Smooth muscle cell of the brain vasculature (primary cell): ENCODE measurements at regions not wholly inside any gene's neighbourhood (a gene's known extent, or its start where the extent isn't known, plus 50 kb on each side); places are given as distances from the start of the nearest gene placed in this dataset.
"Not testable (repeated sequence)": the region's sequence is repeated elsewhere in the genome, so short reads cannot be mapped to it uniquely, and the experiment has no call there.

Experiments
- DNase-seq: peaks from one replicate; pipeline ENCODE4 v3.0.0-alpha.2; 2012; ENCODE audit warnings: low read depth, low spot score

DNA sequence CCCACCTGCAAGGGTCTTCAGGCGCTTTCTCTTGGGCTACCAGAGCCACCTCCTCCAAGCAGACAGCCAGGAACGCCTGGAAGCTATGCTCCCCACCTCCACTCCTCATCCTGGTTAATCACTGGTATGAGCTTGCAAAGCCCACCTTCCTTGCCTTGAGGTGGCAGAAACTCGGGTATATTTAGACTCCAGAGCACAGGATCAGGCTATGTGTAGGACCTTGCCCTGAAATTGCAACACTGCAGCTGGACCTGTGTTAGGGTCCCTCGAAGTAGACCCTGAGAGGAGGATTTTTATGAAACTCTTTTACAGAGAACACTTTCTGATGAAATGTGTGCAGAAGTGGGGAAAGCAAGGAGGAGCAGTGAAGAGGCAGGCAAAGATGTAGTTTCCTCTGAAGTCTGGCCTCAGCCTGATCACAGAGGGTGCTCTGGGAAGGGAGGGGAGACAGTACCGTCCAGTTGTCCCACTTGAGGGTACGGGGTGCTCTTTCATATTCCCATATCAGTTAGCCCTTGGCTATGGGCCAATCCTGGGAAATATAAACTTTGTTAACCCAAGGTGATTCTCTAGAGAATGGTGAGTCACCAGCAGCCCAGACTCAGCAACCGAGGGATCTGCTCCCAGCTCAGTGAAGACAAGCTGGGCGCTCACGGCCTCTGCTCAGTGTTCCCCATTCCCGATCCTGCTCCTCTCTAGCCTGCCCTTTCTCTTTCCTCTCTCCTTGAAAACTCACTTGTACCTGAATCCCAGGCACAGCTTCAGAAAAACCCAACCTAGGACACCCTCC is 157.9 kb downstream of the UQCRFS1 start:
- DNase-seq, result no peak

DNA sequence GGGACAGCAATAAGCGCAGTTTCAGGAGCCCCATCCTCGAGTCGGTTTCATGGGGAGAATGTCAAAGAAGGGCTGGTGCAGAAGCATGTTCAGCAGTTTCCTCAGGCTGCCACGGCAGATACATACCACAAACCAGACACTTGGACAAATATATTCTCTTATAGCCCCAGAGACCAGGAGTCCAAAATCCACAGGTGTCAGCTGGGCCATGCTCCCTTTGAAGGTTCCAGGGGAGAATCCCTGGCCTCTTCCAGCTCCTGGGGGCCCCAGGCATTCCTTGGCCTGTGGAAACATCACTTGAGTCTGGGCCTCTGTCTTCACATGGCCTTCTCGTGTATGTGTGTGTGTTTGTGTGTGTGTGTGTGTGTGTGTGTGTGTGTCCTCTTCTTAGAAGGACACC is 164.1 kb downstream of the UQCRFS1 start:
- DNase-seq, result no peak

DNA sequence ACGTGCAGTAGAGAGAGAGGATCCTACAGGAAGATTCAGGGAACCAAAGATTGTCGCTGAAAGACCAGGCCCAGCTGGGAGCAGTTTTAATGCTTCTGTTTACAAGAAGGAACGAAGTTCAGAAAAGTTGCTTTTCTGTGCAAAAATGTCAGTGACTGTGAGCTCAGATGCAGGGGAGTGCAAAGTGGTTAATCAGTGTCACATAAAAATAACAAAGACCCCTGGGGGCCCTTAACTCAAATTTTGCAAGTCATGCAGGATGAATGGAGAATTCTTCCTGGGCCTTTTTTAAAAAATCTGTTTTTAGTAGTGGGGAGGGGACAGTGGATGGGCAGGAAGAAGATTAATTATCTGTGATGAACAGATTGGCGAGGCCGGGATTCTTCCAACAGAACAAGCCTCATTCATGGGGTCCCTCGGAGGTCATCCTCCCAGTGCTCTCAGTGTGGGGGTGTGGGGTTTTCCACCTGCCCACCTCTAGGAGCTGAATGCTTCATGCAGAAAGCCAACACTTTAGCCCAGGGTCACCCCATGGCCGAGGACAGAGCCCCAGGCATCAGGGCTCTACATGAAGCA is 167.2 kb downstream of the UQCRFS1 start:
- DNase-seq, result no peak

DNA sequence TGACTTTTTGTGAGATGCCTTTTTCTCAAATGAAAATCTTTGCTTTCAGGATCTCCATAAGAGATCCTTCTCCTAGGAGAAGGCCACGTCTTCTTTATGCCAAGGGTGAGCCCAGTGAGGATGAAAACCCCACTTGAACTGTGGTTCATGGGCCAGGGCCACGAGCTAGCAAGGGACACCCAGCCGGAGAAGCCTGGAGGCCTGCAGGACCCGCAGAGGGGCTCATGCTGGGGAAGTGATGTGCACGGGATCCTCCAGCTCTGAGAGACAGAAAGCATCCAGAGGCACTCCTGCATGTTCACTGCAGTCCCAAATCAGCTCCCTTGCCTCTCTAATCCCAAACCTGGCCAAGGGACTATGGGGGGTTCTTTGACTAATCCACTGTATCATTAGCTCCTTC is 168.9 kb downstream of the UQCRFS1 start:
- DNase-seq, result no peak

DNA sequence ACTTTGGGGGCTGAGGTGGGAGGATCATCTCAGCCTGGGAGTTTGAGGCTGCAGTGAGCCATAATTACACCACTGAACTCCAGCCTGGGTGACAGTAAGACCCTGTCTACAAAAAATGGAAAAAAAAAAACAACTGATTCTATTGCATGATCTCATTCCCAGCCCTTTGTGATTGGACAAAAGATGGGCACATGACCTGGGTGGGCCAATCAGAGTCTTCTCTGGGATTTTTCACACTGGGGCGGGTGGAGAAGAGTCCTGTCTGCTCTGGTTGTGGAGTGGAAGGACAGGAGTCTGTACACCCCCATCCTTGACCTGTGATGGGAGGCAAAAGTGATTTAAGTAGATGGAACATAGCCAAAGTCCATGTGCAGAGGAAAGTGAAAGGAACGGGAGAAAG is 170.5 kb downstream of the UQCRFS1 start:
- no peak for DNase-seq

DNA sequence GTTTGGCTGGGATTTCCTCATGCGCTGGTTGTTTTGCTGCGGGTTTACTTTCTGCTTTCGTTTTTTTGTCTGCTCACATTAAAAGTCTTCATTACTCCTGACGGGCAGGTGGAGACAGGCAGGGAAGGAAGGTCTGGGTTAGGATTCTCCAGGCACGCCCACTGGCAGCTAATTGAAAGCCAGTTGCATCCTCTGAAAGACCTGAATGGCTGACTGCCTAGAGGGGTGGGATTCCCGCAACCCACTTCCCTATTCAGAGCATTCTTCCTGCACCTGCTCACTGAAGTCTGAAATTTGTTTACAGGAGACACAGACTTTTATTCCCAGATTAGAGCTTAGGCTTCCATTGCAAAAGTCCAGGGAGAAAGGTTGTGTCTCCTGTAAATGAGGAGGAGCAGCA is 172.0 kb downstream of the UQCRFS1 start:
- DNase-seq, result no peak

DNA sequence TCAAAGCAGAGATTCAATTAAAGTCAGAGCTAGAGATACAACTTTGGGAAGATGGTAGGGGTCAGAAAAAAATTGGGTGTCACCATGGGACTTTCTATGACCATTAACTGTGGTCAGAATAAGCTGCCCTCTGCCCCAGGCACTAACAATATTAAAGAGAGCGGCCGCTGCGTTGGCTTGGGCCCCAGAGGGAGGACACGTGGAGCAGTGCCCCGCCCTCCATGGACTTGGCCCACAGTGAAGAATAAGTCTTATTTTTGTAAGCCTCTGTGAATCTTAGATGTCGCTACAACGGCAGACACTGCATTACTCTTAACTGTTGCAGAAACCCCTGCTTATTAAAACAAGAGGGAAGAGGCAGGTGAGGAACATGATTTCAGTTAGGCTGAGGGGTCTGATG is 172.7 kb downstream of the UQCRFS1 start:
- DNase-seq, result no peak

DNA sequence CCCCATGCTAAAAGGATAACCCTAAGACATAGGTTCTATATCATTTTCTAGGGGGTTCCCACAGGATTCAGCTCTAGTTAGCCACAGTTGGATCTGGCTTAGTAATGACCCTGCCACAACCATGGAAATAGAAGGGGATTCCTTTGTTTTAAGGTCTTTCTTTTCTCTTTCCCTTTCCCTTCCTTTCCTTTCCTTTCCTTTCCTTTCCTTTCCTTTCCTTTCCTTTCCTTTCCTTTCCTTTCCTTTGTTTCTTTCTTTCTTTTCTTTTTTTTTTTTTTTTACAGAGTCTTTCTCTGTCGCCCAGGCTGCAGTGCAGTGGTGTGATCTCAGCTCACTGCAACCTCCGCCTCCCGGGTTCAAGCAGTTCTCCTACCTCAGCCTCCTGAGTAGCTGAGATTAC is 173.9 kb downstream of the UQCRFS1 start:
- DNase-seq, result not testable (repeated sequence)

DNA sequence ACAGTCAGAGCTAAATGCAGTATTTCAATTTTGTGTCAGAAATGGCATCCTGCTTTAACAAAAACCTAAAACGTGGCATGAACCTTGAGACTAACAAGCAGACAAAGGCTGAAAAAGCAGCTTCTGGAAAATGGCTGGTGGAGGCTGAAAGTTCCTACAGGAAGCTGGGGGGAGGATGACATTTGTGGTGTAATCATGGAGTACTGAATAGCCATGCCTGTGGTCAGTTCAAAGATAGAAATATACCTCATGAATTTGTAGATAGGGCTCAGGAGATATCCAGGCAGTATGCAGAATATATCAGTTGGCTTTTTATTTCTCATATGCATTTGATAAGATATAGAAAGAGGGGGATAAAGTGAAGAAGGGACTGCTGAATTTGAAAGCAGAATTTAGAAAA is 181.7 kb downstream of the UQCRFS1 start:
- no peak for DNase-seq

DNA sequence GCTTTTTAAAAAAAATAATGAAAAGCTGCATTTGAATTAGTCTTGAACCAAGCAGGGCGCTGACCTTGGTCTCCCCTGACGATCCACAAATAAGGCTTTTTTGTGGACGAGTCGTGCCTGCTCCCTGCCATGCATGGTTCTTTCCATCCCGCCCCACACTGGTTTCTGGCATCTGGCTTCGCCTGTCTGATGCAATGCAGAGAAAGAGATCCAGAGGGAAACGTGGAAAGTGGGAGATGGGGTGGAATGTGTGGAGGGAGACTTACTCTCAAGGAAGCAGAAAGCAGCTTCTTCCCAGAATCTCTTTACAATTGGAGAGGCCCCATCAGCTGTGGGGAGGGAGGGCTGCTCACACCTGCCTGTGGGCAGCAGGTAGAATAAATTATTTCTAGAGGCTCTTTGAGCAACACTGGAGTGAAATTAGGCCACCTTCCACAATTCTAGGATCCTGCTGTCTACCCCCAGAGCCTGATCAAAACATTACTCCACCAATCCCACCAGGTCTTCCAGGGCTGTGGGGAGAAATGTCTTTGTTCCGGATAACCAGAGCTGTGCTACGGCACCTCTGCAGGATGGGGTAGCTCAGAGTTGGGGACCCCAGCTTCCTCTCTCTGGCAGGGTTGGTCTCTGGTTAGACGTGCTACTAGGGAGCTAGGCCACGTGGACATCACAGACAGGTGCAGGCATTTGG is 183.5 kb downstream of the UQCRFS1 start:
- no peak for DNase-seq

DNA sequence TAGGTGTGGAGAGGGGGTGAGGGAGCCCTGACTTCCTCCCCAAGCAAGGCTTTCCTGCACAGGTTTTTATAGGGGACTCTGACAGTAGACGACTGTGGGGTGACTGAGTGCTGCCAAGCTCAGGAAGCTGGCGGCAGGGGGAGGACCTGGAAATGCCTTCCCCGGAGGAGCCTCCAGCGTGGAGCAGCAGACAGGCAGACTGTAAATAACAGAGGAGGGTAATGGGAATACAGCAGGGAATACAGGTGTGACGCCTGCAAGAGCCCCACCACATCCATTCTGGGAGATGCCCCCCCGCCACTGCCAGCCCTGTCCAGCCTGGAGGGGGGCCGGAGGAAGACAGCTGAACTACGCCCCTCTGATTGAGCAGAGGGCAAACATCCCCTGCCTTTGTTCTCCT is 190.4 kb downstream of the UQCRFS1 start:
- no peak for DNase-seq

DNA sequence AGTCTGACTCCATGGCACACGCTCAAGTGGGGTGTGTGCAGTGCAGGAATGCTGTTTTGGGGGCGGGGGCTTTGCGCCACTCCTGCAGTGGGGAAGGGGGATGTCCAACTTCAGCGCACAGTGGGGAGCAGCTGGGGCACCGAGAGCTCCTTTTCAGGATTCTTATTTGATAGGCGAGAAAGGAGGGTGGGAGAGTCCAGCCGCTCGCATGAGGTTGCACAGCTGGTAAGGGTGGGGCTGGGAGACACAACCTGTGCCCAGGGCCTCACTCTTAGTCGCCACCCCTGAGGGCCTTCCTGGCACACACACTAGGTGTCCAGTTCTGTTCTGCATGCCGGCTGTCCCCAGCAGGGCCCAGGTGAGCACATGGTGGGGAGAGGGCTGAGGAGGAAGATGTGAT is 190.8 kb downstream of the UQCRFS1 start:
- DNase-seq, result no peak

DNA sequence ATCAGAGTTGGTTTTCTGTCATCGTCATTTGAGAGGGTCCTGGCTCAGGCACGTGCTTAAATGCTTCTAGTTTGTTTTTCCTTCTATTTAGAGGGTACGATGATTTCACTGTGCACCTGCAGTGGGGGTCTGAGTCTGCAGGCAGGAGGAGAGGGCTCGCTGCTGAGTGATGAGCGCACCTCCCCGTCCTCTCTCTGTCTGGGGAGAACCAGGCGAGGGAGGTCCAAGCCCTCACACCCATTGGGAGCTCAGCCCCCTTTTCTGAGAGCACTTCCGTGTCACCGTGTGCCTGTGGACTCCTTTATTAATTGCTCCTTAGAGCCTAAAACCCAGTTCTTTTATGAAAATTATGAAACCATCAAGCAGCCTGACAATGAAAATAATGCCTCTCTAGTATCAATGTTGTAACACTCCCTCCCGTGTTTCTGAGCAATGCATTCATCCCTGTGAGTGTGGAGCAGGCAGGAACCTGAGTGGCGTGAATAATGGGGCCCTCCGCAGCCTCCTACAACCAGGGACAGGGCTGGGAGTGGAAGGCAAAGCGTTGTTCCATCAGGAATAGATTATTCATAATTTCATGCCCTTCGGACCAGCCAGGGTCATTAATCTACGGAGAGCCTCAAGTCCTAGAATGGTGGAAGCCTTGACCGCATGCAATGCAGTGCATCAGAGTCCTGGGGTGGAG is 191.6 kb downstream of the UQCRFS1 start:
- no peak for DNase-seq

DNA sequence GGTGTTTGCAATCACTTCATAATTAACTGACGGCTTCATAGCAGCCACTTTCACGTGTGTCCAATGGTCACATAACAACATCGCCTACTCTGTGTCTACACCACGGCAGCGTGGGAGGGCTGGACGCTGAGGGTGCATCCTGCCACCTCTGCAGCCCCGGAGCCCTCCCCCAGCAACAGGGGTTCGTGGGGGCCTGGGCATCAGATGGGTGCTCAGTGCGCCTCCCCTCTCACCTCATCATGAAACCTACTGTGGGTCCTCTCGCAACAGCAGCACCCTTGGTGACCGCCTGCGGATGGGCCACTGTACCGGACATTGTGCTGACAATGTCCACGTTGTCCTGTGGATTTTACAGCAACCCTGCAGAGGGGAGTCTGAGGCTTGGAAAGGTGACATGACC is 193.5 kb downstream of the UQCRFS1 start:
- DNase-seq, result no peak

DNA sequence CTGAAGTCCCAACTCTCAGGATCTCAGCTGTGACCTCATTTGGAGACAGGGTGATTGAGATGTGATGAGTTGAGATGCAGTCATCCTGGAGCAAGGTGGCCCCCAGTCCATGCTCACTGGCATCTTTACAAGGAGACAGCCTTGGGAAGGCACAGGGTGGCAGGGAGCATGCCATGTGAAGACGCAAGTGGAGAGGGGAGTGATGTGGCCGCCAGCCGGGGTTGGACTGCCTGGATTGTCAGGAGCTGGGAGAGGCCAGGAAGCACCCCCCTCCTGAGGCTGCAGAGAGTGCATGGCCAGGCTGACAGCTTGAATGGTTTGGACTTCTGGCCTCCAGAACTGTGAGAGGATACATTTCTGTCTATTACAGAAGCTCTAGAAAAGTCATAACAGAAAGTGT is 194.4 kb downstream of the UQCRFS1 start:
- no peak for DNase-seq

DNA sequence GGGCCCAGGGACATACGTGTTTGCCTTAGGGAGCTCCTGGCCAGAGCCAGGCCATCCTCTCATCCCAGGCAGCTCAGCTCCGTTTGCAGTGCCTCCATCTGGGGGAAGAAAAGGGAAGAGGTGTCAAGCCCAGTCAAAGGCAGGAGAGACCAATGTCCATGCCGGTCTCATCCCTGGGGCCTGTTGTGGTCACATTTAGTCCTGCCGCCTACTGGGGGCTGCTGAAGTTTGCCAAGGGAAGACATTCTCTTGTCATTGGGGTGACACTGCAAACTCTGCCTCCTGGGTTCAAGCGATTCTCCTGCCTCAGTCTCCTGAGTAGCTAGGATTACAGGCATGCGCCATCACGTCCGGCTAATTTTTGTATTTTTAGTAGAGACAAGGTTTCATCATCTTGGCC is 195.2 kb downstream of the UQCRFS1 start:
- DNase-seq, result no peak

DNA sequence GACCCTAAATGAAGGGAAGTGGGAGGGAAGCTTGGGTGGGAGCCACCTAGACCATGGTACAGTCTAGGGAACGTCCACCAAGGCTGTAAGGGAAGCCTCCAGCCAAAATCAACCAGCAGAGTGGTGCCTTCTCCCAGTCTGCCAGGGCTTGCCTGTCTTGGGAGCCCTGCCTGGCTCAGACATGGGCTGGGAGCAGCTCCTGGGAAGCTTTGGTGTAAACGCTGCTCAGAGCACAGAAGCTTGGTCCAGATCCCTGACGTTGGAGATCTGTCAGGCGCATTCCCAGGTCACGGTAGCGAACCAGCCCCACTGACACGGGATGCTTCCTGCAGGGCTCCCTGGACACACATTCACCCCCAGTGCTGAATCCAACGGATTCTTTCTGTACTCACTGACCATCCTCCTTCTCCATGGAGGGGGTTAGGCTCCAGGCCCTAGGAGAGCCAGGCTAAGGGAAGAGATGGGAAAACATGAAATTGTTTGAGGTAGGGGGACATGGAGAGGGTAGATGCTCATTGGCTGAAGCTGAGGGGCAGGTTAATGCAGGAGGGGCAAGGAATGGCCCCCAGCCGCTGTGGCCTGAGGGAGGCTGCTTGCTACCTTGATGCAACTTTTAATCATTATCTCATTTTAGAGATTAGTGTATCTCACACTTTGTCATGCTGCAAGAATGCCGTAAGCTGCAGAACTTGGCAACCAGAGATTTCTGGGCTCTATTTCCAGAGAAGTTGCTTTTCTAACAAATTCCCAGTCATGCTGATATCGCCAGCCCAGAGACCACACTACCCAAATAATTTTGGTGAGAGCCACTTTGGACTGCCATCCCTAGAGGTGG is 195.8 kb downstream of the UQCRFS1 start:
- DNase-seq, result no peak

DNA sequence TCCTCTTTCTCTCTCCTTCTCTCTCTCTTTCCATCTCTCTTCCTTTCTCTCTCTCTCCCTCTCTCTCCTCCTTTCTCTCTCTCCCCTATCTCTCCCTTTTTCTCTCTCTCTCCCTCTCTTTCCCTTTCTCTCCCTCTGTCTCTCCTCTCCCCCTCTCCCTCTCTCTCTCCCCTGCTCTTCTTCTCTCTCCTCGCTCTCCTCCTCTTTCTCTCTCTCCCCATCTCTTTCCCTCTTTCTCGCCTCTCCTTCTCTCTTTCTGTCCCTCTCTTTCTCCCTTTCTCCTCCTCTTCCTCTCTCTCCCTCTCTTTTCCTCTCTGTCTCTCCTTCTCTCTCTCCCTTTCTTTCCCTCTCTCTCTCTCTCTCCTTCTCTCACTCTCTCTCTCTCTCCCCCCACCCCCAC is 196.6 kb downstream of the UQCRFS1 start:
- no peak for DNase-seq

DNA sequence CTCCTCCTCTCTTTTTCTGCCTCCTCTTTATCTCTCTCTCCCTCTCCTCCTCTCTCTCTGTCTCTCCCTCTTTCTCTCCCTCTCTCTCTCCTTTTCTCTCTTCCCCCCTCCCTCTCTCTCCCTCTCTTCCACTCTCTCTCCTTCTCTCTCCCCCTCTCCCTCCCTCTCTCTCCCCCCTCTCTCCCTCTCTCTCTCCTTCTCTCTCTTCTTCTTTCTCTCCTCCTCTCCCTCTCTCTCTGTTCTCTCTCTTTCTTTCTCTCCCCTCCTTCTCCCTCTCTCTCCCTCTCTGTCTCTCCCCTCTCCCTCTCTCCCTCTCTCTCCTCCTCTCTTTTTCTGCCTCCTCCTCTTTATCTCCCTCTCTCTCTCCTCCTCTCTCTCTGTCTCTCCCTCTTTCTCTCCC is 197.4 kb downstream of the UQCRFS1 start:
- no peak for DNase-seq

DNA sequence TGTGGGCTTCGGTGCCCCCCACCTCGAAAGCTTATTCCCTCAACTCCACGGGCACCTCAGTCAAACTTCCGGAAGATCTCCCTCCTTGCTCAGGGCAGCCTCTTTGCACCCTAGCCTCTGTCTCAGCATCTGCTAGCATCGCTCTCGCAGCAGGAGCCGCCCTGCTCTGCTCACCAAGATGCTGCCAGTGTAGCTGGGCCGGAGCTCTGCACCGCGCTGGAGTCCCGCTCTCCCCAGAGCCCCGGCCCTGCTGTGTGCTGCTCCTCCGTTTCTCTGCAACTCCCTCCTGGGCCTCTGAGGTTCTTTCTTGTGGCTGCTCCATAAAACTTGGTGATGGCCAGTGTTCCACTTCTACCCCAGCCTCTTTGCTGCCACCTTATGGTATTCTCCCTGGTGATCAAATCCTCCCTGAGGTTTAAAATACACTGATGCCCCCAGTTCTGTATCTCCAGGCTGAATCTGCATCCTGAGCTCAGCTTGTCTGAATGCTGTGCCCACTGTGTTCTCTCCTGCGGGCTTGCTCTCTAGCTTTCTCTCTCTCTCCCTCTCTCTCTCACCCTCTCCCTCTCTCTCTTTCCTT is 198.0 kb downstream of the UQCRFS1 start:
- DNase-seq, result no peak

DNA sequence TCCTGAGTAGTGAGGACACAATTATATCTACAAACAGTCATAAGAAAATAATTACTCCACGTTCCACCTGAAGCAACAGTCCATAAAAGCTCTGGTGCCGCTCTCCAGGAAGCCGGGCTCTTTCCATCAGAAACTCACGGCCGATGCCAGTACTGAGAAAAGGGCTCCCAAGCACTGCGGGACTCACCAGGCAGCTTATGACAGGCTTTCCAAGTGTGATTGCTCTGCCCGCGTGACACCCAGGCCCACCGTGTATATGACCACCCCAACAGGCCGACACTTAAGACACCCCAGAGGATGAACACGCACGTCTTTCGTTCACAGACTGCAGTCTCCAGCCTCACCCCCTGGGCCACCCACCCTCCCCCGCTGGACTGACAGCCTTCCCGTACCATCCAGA is 199.0 kb downstream of the UQCRFS1 start:
- no peak for DNase-seq
